Limb (tissue), 2 donors: ENCODE measurements at regions not wholly inside any gene's neighbourhood (a gene's known extent, or its start where the extent isn't known, plus 50 kb on each side); places are given as distances from the start of the nearest gene placed in this dataset.
A peak's percentile ranks its signal among the peaks of the same experiment; 100 is the strongest.

Source experiments
- DNase-seq, 2 donors: peaks; one replicate each; pipeline ENCODE4 v3.0.0-alpha.2; 2016; ENCODE audit errors: extremely low spot score in 2 of 2

- peak in 1 of 2 donors; percentile 7 for DNase-seq
Observed at GRCh38 chr11:134541355-134541754, 129.3 kb upstream of the B3GAT1 start.

DNA sequence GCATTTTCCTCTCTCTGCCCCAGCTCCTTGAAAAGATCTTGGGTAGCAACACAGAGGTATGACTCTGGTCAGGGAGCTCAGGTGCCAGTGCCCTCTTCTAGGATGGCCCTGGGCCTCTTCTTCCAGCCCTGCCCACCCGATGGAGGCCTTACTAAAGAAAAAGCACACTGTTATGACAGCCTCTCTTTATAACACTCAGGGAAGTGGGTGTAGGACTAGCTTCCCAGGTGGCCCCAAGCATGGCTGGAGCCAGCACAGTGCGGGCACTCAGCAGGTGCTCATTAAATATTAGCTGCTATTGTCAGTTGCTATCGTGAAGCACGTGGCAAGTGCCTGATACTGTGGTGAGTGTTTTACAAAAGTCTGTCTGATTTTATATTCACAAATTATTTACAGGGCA, 127.2 kb upstream of the B3GAT1 start:
- DNase-seq, result peak in 1 of 2 donors; percentile 4

DNA sequence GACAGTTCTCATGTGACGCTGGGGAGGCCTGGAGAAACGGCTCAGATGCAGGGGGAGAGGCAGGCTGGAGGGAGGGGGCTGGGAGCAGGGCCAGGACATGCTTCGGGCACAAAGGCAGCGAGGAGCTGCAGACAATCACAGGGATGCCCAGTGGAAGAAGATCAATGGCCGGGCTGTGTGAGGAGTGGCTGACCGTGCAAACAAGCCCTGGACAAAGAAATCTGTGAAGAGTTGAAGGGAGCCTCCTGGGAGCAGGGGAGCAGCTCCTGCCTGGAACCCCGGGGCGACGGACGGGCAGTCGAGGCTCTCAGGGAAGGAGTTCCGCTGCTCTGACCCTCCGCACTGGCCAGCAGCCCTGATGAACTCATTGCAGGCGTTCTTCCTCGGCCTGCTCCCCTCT, 126.7 kb upstream of the B3GAT1 start:
- DNase-seq, result peak in 1 of 2 donors; percentile 27

DNA sequence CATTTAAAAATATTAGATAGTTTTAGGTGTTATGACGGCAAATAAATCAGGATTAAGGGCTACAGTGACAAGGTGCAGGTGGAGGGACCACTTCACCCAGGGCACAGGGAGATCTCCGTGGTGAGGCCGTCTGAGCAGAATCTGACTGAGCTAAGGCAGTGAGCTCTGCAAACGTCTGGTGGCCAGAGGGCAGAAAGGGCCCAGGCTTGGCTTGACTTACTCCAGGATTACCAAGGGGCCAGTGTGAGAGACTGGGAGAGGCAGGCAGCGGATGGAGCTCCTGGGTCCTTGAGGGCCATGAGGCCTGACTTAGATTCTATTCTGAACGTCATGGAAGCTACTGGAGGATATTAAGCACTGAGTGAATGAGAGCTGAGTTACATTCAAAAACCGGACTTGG, 125.9 kb upstream of the B3GAT1 start:
- peak in 1 of 2 donors; percentile 12 for DNase-seq

GRCh38 chr11:134537296-134537695, 125.3 kb upstream of the B3GAT1 start:
- peak in 1 of 2 donors; percentile 18 for DNase-seq

DNA sequence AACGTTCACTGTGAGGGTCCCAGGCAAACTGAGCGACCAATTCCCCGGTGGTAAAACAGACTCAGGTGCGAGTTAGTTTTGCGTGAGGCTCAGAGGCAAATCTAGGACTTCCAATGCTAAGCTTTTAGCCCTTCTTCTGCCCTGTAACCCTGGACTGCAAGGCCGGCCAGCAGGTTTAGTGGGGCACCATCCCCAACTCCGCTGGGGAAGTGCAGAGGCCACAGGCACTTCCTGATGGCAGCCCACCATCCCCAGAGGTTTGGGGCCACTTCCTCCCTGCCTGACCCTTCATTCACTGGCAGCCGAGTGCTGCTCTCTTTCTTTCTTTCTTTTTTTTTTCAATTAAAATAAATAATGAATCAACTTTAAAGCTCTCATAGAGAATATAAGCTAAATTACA, 124.6 kb upstream of the B3GAT1 start:
- peak in 1 of 2 donors; percentile 3 for DNase-seq

GRCh38 chr11:134536219-134536618, 124.2 kb upstream of the B3GAT1 start:
- peak in 1 of 2 donors; percentile 10 for DNase-seq

- DNase-seq, result peak in 1 of 2 donors; percentile 19
Observed at GRCh38 chr11:134535029-134536025, 123.3 kb upstream of the B3GAT1 start.

DNA sequence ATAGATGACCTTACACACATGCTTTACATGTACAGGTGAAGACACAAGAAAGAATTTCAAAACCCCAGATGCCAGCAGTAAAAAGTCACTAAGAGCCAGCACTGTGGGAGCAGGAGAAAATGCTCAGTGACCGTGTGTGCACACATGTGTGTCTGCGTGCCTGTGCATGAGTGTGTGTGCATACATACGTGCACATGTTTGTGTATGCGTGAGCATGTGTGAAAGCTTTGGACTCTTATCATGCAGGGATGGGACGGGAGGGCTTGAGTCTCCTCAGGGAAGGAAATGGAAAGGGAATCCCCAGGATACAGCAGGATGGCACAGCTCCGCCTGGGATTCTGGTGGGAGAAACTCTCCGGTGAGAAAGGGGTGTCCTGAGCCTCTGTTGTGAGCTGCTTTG, 121.5 kb upstream of the B3GAT1 start:
- peak in 1 of 2 donors; percentile 13 for DNase-seq

DNA sequence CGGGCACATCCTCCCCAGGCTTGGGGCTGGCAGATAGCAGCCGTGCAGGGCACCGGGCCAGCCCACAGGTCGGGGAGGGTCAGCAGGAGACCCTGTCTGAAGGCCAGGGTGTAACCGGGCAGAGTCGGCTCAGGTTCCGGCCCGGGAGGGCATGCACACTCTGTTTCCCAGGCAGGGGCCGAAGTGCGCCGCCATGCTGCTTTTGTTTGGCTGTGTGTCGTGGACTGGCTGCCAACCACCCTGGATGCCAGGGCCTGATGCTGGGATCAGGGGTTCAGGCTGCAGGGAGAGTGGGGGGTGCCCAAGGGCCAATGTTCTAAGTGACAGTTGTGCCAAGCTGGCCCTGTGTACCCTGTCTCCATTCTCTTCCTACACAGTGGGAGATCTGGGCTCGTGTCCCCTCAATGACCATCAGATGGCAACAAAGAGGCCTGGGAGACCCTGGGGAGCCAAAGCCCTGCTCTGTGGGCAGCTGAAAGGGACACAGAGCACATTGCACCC, 120.9 kb upstream of the B3GAT1 start:
- peak in 1 of 2 donors; percentile 15 for DNase-seq

- peak in 1 of 2 donors; percentile 16 for DNase-seq
Observed at GRCh38 chr11:134532131-134532920, 120.3 kb upstream of the B3GAT1 start.

DNA sequence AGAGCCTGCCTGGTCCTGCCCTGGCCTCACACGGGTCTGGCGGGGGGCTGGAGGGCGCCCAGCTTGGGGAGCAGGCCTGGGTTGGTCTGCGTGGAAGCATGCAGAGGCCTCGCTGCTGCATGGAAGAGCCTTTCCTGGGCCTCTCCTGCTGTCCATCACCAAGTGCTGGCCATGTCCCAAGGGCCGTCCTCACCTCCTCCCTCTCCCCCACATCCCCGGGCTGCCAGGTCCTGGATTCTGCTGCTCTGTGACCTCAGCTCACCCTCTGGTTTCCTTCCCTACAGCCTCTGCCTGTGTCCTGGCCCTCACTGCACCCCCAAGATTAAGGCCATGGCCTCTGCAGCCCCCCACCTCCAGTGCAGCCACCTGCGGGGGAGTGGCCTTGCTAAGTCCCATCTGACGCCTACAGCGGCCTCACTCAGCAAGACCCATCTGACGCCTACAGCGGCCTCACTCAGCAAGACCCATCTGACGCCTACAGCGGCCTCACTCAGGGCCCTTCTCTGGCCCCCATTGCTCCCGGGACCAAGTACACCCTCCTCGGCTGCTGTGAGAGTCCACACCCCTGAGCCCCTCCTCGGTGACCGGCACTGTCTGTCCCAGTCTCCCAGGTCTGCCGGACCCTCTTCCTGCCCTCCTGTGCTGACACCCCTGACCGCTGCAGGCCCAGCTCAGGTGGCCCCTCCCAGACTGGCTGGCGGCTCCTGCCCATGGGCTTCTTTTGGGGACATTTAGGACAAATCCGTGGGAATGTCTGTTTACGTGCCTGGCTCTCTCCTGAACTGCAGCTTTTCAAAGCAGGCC, 119.5 kb upstream of the B3GAT1 start:
- peak in 1 of 2 donors; percentile 36 for DNase-seq

GRCh38 chr11:134530636-134531326, 118.7 kb upstream of the B3GAT1 start:
- peak in 1 of 2 donors; percentile 46 for DNase-seq

DNA sequence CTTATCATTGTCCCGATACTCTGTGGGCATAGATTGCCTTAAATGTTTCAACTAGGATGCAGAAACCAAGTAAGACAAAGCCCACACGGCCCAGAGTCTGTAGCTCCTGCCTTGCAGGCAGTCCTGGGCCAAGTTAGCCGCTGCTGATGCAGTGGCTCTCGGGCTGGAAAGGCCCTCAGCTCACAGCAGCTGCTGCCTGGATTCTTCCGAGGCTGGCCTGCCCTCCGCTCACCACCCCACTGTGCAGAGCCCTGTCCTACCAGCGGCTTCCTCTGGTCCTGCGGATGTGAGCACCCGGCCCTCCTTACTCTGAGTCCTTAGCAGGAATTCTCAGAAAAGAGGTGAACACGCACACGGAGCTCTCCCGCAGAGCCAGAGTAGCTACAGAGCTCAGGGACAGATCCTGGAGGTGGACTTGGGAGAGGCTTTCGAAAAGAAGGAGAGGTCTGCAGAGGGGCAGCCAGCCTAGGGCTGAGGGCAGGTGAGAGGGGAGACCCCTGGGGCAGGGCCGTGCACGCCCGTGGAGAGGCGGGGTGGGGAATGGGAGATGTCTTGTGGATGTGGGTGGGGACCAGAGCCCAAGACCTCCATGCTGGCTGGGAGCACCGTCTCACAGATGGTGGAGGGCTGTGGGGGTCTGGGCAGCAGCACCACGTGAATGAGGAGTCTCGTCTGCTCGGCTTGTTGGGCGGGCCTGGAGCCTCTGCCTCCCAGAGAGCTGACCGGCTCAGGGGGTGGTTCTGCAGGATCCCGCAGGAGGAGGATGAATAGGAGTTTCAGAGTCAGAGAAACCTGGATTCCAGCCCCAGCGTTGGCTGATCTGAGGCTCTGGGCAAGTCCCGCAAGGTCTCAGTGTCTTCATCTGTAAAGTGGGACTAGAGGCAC, 117.4 kb upstream of the B3GAT1 start:
- peak in 1 of 2 donors; percentile 25 for DNase-seq

- DNase-seq, result peak in 1 of 2 donors; percentile 7
Observed at GRCh38 chr11:134528453-134528852, 116.4 kb upstream of the B3GAT1 start.

DNA sequence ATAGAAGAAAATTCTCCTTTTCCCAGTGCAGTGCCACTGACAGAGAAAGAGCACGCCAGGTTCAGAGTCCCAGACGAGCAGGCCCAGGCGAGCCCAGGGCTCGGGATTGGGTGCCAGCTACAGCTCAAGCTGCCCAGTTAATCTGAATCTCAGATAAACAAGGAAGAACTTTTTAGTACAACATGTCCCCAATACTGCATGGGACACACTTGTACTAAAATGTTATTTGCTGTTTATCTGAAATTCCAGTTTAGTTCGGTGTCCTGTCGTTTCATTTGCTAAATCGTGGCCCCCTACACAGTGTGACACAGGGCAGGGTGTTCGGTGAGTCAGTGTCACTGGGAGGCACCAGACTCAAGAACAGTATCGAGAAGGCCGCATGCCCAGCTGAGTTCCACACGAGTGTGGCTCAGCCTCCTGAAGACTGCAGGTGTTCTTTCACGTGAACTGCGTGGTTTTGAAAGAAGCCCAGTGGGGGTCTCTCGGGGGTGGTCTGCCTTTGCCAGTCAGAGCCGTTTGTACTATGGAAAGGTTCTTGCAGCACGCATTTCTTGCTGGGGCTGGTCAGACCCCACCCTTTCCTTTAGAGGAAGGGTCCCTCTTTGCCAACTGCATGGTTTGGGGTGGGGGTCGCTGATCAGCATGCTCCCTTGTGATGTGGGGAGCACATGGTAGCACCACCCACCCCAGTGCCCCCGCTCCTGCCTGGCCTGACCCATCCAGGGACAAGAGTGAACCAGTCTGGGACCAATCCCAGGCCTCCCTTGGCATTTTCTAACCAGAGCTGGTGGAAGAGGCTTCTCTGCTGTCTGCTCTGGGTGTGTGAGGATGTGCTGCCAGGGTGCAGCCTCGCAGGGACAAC, 115.6 kb upstream of the B3GAT1 start:
- DNase-seq, result peak in 1 of 2 donors; percentile 14

DNA sequence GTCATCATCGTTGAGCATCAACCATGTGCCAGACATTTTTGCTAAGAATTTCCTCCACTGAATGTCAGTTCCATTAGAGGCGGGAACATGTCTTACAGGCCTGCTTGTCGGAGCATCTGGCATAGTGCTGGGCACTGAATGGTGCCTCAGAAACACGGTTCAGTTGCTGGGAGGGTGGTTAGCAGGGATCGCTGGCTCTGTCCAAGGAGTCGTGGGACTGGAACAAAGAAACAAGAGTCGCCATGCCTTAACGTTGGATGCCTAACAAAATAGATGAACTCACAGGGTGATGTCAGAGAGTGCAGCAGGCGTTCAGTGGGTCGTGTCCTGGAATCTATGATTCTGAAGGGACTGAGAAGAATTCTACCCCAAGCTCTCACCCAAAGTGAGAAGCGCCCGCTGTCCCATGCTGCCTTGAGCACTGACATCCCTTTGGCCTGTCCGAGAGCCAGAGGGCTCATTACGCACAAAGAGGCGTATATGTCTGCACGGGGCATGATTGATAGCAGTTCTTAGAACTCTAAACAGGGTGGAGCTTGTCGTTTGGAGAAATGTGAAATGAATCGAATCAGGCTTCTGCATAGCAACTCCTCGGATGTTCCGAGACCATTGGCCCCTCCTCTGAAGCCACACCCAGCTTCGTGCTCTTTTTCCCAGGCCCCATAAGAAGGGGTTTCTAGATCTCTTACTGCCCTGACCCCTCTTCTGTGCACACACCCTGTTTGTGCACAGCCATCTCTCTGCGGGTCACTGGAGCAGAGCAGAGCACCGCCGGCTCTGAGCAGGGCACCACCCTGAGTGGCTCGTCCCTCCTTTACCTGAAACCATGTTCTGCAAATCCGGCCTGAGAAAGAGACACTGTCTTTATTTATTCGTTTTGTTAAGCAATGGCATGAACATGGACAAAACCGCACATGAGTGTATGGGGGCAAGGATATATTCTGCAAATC, 113.1 kb upstream of the B3GAT1 start:
- DNase-seq, result peak in 1 of 2 donors; percentile 5
